ENCODE measurements at regions not wholly inside any gene's neighbourhood (a gene's known extent, or its start where the extent isn't known, plus 50 kb on each side); places are given as distances from the start of the nearest gene placed in this dataset.

GRCh38 chr1:218031901-218032300, 253.2 kb upstream of the RRP15 start:
- no peak for TF ChIP-seq POLR2A (IDR thresholded peaks at IDR 0.05)
- TF ChIP-seq CTCF (IDR thresholded peaks at IDR 0.05), result no peak

All from upper lobe of left lung (tissue), 4 donors.